GF-D8 (cell line): ENCODE measurements at regions not wholly inside any gene's neighbourhood (a gene's known extent, or its start where the extent isn't known, plus 50 kb on each side); places are given as distances from the start of the nearest gene placed in this dataset.
"Not testable (repeated sequence)": the region's sequence is repeated elsewhere in the genome, so short reads cannot be mapped to it uniquely, and the experiment has no call there.

Experiments used
- DNase-seq: peaks from one replicate; lab custom pipeline; 2025; lab: John Stamatoyannopoulos, UW

DNA sequence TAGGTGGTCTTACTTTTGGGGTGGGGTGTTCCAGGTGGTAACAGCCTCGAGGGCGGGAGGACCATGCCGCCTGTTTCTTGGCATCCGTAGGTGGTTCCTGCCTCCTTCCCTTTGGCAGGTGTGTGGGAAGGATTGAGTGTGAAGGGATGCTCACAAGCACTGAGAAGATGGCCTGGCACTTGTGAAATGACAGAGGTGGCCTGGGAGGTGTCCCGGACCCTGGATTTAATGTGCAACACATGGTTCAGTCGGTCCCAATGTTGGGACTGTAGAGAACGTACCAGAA, 165.8 kb upstream of the FOXF1 start:
- no peak for DNase-seq

DNA sequence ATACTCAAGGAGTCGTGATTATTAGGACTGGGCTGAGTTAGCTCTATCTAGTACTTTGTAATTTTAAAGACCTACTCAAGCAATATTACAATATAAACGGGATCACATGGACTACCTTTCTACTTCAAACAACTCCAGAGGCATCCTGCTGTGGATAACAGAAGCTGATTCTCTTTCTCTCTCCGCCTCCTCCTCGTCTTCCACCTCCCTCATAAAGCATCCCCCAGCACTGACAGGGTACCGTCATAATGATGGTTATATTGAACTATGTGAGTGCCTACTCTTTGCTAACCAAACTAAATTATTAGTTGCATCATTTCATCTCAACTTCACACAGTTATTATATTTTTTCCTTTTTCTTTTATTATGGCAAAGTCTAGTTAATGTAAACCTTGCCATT, 165.4 kb upstream of the FOXF1 start:
- DNase-seq: no peak

DNA sequence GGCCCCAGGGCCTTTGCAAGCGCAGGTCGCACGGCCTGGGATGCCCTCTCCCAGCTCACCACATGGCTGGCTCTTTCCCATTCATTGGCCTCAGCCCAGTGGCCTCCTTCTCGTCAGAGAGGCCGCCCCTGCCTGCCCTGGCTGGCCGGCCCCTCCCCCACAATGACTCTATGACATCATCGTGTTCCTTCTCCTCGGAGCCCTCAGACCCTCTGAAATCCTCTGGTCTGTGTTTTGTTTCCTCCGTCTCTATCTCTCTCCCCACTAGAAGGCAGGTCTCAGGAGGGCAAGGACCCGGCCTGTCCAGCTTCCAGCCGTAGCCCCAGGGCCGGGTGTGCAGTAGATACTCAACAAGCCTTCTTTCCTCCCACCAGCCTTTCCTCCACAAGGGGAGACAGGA, 164.8 kb upstream of the FOXF1 start:
- DNase-seq: no peak

DNA sequence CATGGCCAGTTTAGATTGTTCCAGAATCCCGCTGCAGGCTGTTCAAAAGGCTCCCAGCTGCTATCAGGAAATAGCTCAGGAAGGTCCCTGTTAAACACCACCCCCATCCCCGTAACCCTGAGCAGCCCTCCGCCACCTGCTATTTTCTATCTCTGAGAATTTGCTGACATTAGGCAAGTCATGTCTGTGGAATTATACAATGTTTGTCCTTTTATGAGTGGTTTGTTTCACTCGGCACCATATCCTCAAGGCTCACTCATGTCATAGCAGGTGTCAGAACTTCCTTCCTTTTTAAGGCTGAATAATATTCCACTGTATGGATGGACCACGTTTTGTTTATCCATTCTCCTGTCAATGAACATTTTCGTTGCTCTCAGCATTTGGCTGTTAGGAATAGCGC, 164.3 kb upstream of the FOXF1 start:
- no peak for DNase-seq

DNA sequence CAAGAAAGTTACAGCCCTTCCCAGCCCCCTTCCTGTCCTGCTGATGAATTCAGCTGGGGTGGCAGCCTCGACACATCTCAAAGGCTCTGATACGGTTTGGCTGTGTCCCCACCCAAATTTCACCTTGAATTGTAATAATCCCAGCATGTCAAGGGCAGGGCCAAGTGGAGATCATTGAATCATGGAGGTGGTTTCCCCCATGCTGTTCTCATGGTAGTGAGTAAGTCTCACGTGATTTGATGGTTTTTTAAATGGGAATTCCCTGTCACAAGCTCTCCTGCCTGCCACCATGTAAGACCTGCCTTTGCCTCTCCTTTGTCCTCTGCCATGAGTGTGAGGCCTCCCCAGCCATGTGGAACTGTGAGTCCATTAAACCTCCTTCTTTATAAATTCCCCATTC, 163.2 kb upstream of the FOXF1 start:
- DNase-seq: no peak

DNA sequence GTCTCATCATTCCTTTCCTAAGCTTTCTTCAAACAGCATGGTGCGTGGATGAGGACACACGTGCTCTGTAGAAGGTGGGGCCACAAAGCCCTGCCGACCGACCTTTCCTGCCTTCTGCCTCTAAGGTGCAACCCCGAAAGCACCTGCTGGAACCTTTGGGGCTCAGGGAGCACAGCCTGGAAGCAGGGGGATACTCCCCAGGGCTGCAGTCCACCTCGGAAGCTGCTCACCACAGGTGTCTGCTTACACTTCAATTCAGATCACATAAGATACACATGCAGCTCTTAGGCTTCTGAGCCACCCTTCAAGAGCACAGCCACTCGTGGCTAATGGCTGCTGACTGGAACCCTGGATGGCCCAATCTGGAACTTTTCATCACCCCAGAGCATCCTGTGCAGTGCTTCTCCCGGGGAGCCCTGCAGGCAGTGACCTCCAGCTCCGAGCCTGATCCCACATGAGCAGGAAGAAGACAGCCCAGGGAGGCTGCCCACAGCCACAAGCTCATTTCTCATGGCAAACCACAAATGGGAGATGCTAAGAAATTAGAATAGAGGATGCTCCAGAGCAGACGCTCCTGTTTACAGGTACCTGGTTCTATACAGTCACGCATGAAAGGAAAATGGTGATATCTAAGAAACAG, 162.3 kb upstream of the FOXF1 start:
- DNase-seq: no peak

DNA sequence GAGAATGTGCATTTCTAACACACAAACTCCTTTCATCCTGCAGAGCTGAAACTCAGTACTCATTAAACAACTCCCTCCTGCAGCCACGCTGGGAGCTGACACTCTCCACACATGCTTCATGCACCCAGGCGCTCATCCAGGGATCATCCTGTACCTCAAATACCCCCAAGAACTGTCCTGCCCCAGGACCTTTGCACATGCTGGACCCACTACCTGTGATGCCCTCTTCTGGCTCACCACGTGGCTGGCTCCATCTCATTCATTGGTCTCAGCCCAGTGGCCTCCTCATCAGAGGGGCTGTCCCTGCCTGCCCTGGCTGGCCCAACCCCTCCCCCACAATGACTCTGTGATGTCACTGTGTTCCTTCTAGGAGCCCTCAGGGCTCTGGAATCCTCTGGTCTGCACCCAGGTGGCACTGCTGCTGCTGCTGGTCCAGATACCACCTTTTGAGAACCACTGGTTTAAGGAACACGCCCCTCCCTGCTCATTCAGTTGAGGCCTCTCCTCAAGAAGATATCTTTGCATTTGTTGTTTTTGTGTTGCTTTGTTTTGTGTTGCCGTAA, 160.9 kb upstream of the FOXF1 start:
- no peak for DNase-seq

DNA sequence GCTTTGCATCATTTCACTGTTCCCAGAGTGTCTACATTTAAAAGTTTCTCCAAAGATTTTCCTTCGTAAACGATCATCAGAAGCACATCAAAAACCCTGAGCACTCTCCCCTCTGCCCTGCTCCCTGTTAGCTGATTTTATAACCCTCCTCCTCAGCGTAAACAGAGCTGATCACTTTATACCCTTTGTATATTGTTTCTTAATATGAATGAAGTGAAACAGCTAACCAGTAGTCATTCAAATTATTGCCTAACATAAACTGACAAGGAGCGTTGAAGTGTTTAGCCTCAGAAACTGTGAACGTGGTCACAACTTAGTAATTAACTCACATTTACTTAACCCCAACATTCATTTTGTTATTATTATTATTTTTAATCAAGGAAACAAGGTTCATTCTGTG, 160.0 kb upstream of the FOXF1 start:
- no peak for DNase-seq

DNA sequence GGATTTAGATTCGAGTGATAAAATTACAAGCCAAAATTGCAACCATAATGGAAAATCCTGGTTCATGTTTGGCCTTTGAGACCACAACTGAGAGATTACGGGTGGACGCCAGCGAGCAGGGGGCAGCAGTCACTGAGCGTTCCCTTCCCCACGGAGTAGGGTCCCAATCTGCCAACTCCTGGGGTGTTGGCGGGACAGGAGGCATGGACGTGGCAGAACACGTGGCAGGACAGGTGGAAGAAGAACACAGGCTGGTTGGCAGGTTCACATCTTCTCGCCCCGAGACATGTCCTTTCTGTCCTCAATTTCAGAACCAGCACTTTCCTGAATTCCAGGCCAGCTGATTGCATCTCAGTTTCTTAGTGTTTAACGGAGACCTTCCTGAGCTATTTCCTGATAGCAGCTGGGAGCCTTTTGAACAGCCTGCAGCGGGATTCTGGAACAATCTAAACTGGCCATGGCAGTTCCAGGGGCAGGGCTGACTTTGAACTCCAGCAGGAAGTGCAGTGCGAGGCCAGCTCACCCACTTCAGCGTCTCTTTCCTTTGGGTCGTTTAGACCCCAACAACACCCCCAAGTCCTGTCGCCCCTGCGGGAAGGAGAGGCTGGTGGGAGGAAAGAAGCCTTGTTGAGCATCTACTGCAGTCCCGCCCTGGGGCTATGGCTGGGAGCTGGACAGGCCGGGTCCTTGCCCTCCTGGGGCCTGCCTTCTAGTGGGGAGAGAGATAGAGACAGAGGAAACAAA, 159.1 kb upstream of the FOXF1 start:
- no peak for DNase-seq

DNA sequence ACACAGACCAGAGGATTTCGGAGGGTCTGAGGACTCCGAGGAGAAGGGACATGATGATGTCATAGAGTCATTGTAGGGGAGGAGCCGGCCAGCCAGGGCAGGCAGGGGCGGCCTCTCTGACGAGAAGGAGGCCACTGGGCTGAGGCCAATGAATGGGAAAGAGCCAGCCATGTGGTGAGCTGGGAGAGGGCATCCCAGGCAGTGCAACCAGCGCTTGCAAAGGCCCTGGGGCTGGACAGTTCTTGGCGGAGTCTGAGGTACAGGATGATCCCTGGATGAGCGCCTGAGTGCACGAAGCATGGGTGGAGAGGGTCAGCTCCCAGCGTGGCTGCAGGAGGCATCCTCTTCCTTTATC, 158.6 kb upstream of the FOXF1 start:
- DNase-seq: not testable (repeated sequence)

DNA sequence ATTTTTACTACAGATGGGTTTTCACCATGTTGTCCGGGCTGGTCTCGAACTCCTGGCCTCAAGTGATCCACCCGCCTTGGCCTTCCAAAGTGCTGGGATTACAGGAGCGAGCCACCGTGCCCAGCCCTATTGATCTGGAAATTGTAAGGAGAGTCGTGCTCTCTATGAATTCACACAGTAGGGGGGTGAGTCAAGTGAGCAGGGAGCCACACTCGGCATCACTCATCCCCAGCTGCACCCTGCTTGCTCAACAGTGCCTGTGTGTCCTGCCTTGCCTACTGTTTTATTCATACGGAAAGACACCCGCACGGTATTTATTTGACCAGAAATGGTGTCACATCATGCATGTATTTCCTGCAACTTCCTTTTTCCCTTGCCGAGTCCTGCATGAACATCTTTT, 157.2 kb upstream of the FOXF1 start:
- DNase-seq: no peak

DNA sequence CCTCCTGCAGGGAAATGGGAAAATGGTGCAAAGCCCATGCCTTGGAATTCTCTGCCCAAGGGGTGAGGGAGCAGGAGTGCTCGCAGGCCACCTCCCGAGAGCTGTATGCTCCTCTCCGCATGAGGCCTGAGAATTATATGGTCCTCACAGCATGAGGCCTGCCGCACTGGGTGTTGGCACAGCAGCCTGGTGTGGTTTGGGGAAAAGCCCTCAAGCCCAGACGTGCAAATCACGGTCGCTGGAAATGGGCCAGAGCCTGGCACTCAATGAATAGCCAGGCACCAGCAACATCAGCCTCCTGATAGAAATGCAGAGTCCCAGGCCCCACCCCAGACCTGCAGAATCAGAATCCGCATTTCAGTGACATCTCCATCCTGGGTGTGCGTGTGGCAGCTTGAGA, 156.4 kb upstream of the FOXF1 start:
- DNase-seq: no peak

DNA sequence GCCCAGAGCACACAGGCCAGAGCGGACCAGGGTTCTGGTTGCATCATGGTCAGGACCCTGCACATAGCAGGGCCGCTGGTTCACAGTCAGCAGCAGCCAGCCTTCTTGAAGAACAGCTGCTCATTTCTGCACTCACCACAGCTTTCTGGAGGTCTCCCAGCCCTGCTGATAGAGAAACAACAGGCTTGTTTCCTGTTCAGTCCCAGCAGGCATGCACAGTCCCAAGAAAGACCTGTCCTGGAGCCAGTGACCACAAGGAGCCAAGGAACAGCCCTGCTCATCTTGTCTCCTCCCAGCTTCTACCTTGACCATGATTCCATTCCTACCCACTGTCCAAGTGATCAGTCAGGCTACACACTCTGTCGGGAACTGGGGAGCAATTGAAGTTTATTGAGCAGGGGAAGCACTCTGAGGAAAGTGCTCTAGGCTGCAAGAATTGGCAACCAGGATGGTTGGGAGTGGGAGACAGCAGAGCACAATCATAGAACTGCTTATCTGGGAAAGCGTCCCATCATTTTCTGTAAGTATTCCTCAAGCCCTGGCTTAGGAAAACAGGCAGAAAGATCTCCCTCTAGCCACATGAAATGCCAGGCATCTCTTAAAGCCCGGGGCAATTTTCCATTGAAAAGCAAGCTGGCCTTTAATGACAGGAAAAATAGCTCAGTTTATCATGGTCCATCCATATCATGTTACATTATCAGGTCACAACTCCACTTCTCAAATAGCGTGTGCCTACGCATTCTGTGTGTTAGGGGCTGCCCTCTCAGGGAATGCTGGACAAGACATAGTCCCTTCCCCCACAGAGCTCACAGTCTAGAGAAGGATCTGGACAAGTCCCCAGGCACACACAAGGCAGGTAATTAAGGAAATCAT, 155.4 kb upstream of the FOXF1 start:
- DNase-seq: no peak

DNA sequence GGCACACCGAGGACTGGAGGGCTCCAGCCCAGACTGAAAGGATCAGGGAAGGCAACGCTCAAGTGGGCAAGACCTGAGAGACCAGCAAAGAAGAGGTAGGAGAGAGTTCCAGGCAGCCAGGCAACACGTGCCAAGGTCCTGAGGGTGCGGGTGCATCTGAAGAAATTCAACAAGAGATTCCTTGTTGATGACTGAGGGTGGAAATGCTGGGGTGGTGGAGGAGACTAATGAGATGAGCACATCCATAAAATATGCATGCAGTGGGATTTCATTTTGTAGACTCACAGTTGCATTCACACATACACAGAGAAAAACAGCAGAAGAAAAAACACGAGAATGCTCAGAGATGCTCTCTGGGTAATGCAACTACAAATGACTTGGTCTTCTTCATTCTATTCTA, 154.8 kb upstream of the FOXF1 start:
- no peak for DNase-seq

DNA sequence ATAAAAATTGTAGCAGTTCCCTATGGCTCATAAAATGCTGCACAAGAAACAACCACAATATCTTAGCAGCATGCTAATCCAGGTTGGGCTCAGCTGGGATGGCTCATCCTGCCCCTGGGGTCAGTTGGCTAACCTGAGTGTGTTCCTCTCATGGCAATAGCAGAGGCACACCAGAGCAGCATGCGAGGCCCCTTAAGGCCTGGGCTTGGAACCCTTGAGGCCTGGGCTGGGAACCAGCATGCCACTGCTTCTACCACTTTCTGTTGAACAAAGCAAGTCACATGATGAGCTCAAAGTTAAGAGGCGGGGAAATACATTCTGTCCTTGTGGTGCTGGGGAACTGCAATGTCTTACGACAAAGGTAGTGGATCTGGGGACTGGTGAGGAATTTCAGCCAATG, 154.4 kb upstream of the FOXF1 start:
- no peak for DNase-seq

DNA sequence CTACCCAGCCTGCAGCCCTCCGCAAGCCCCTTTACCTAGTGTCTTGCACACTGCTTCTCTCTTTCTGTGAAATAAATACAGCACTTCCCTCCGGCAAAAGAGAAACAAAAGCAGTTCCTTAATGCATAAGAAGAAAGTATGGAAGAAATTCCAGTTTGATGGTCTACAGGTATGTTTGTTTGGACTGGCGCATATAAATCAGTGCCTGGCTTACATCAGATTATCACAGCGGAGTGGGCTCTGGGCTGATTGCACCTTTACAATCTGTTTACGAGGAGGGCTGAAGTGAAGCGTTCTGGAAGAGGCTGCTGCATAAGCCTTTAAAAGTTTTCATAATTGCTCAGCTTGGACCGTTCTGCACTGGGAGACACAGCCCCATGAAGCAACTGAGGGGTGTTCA, 153.5 kb upstream of the FOXF1 start:
- no peak for DNase-seq

DNA sequence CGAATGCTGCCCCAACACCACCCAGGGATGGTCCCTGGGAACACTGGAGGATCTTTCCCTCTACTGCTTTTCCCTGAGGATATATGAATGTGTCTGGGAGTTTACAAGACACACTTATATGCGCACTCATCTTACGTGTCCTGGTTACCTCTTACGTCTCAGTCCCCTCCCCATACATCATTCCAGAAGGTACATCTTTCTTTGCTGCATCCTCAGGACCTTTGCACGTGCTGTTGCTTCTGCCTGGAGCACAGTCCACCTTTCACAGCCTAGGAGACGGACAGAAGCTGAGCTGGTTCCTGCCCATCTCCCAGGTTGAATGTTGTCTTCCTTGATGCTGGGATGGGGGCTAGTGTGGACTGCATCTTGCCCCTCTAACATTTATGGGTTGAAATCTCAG, 153.0 kb upstream of the FOXF1 start:
- no peak for DNase-seq

DNA sequence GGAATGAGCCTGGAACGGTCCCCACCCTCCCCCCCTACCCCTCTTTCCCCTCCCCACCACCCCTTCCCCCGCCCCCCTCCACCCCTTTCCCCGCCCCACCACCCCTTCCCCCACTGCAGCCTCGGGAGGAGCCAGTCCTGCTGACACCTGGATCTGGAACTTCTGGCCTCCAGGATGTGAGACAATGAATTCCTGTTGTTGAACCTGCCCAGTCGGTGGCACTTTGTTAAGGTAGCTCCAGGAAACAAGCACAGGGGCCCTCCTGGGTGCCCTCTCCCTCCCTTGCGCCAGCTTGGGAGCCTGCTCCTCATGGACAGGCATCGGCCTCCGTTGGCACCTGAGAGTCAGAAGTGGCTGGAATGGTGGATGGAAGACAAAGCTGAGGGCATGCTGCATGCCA, 152.4 kb upstream of the FOXF1 start:
- DNase-seq: no peak

DNA sequence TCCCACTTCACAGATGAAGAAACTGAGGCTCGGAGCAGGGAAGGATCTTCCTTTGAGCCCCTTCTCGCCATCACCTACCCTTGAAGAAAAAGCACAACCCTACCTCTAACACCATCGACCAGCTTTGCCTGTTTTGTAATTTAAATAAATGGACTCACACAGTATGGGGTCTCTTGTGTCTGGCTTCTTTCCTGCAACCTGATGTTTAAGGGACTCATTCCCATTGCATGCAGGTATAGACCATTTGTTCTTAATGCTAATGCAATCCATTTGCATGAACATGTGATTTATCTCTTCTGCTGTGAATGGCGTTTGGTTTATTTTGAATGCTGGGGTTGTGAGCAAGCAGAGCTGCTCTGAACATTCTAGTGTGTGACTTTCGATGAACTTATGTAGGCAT, 150.8 kb upstream of the FOXF1 start:
- no peak for DNase-seq

DNA sequence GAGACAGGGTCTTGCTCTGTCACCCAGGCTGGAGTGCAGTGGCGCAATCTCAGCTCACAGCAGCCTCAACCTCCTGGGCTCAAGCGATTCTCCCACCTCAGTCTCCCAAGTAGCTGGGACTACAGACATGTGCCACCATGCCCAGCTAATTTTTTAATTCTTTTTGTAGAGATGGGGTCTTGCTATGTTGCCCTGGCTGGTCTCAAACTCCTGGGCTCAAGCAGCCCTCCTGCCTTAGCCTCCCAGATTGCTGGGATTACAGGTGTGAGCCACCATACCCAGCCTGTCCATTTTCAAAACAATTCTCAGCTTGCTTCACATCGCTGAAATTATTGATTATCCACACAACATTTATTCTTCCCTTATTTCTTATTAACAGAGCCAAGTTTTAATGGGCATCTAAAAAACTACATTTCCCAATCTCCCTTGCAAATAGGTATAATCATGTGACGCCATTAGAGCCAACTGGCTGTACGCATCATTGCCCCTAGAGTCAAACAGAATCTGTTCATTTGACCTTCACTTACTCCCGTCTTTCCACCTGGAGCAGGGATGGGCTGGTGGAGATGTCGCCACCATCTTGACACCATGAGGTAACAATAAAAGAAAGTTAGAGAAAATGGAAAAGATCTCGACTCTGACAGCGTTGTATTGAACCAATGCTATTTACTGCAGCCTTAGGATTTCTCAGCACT, 148.0 kb upstream of the FOXF1 start:
- no peak for DNase-seq

DNA sequence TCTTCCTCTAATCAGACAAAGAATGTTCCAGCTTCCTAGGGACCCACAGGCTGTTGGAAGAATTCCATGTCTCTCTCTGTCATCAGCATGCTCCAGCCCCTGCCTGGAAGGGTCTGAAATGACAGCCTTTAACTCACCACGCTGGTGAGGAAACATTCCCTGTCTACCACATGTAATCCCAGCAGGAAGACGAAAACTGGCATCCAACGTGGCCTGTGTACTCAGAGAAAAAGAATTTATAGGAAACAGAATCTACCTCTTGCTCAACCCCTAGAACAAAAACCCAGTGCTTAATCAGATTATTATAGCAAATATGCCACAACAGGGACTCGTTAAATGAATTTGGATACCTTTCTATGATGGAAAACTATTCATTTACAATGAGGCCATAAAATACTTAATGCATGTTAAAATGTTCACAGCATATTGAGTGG, 147.3 kb upstream of the FOXF1 start:
- no peak for DNase-seq

DNA sequence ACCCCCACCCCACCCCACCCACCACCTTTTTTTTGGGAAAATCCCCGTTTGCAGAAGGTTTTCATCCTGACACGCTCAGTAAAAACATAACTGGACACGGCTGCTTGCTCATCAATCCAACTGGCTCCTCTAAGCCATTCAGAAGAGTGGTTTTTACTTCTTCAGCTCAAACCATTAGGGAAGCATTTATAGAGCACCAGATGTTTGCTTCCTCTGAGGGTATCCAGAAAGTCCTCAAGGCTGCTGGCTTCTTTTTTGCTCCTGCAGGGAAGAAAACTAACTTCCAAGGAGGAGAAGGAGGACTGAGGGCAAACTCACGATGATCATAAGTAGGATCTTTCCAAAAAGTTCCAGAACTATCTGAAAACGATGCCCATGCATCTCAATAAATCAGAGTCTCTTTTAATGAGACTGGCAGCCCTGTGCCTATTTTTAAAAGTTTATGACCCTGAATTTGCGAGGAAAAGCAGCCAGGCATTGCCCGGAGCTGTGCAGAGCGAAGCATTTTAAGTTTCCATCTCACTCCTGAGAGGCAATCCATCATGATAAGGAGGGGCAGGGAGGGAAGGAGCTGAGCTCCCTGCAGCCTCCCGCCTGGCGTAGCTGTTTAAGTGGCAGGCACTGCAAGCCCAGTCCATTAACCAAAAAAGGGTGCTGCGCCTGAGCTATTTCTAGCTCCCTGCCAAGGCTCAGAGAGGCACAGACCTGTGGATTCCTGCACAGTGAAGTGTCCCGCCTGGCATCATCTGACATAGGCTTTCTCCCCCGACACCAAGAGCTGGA, 146.3 kb upstream of the FOXF1 start:
- no peak for DNase-seq
